ENCODE measurements at regions not wholly inside any gene's neighbourhood (a gene's known extent, or its start where the extent isn't known, plus 50 kb on each side); places are given as distances from the start of the nearest gene placed in this dataset.

DNA sequence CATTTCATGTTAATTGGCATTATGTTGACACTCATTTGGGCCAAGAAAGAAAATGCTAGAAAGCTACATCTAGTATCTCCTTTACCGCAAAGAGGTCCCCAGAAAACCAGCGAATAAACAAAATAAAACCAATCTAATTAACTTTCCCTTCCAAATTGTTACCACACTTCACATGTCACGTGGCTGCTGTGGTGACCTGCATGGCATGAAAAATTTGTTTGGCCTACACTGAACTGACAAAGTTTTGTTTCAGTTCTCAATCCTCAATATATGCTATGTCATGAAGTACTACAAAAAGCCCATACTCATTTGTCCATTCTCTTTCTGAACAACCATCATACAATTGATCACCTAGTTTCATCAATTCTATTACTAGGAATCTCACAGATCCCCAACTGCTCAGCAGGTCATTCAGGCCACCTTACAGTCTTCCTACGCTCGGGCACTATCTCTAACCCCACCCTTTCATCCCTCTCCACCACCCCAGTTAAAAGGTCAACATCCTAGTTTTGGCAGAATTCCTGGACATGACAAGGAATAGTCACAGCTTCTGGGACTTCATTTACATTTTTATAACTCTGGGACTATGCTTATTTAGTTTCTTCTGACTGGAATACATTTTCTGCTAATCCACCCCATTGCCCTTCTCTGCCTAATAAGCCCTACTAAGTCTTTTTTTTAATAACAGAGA, 480.4 kb downstream of the IGSF11 start:
- no peak for DNase-seq

DNA sequence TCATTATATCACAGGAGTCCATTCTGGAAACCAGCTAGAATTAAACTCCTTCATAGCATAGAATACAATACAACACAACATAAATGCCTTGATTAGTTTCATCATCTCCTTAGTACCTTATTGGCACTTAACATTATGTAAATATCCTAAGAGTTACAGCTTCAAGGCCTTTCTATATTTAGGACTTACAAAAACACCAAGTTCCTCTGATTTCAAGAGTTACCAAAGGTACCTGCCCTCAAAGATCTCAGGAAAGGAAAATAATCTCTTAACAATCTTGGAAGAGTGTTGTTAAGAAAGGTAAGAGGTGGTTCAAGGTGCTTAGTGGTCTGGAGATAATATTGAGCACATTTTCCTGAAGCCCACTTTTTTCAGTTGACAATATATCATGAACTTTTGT, 477.7 kb downstream of the IGSF11 start:
- no peak for DNase-seq

DNA sequence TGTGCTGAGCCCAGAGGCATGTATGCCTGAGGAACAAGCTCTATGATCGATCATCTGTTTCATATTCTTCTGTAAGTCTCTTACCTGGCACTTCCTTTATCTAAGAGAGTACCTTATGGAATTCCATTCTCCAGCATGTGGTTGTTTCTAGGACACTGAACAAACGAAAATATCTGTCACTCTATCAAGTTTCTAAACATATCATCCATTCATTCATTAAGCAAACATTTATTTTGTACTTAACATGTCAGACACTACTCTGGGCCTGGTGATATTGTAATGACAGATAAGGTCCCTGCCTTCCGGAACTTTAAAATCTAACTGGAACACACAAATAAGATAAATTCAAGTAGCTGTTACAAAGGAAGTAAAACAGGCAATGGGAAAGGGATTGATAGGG, 477.1 kb downstream of the IGSF11 start:
- no peak for DNase-seq

DNA sequence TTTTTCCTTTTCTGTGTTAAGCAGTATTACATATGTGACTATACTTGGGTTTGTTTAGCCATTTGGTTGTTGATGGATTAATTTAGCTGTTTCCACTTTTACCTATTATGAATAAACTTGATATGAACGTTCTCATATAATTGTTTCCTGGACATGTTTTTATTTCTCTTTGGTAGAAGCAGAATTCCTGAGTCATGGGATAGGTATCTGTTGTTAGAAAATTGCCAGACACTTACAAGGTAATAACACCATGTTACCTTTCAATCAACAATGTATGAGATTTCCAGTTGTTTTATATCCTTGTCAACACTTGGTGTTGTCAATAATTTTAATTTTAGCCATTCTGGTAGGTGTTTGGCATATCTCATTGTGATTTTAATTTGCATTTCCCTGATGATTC, 475.4 kb downstream of the IGSF11 start:
- no peak for DNase-seq

DNA sequence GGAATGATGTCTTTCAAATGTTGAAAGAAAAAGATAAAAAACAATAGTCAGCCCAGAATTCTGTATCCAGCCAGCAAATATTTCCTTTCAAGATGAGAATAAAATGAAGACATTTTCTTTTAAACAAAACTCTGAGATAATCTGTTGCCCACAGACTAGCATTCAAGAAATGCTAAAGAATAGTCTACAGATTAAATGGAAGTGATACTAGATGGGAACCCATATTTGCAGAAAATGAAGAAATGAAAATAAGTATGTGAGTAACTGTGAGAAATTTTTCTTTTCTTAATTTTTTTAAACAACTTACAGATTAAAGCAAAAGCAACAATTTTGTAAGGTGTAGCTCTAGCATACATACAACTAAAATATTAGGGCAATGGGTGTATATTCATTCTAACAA, 469.8 kb downstream of the IGSF11 start:
- no peak for DNase-seq

DNA sequence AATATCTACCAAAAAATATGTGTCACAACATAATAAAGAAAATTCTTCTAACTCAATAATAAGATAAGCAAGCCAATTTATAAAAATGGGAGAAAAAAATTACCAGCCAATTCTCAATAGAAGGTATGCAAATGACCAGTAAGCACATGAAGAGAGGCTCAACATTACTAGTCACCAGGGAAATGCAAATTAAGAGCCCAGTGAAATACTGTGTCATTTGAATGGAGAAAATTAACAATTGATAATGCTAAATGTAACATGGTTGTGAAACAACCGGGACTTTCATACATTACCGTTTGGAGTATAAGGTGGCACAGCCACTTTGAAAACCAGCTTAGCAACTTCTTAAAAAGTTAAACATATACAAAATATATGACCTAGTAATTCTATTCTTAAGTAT, 460.7 kb downstream of the IGSF11 start:
- DNase-seq, result no peak

DNA sequence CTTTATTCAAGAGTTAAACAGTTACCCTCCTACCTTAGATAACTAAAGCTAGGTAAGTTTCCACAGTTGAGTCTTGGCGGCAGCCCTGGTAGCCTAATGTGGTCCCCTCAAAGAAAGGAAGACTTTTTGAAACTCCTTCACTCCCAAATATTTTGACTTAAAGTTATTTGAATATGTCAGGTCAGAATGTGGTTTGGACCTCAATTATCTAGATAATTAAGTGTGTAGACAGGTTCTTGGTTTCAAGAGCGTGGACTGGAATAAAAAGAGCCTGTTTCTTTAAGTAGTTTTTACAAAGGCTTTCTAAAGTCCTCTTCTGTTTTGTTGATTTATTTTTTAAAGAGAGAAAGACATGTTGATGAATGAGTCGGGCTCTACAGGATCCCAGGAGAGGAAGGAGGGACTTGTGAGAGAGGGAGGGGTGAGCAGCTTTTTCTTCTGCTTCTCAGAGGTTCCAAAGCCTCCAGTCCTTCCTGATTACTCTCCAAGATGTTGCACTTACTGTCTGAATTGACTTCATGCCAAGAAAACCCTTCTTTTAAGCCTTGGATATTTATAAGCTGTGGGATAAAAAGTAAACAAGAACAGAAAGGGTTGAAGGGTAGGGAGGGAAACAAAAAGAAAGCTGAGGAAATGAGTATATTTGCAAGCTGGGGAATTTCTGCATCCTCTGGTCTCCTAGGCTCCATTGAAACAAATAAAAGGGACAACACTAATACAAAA, 457.4 kb downstream of the IGSF11 start:
- no peak for DNase-seq

DNA sequence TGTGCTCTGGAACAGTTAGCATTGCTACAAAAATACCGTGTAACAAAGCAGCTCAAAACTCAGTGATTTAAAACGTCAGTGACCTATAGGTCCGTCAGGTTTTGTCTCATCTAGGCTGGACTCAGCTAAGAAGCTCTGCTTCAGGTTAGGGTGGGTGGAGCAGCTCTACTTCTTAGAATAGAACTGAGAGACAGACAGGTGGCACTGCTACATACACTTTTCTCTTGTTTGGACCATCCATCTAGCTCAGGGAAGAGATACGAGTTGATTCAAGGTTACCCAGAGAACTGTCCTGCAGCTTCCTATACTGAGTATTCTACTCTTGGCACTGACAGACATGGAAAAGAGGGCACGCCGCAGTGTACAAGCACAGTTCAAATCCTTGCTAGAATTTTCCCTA, 456.1 kb downstream of the IGSF11 start:
- DNase-seq, result no peak

DNA sequence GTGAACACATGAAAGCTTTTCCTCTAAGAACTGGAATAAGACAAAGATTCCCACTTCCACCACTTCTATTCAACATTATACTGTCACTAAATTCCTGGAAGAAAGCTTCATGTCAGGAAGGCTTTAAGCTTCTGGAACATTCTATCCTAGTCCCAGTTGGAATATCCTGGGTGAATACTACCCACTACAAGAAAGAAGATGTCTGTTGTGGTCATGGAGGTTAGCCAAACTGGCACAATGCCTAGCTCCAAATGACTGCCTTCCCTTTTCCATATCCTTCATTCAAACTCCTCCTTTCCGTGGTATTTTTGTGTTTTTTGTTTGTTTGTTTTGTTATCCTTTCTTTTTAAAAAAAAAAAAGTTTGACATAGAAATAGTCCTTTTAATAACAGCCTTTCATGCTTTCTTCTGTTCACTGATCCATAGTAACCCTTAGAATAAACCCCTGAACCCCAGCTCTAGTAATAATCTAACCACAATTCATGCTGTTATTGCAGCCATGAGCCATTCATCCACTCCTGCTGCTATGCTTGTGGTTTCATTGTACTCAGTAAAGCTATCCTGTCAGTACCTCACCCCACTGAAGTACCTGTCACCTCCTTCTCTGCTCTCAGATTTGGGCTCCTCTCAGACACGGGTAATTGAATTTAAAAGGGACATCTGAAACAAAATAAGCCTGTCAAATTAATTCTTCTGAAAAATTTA, 447.5 kb downstream of the IGSF11 start:
- no peak for DNase-seq

DNA sequence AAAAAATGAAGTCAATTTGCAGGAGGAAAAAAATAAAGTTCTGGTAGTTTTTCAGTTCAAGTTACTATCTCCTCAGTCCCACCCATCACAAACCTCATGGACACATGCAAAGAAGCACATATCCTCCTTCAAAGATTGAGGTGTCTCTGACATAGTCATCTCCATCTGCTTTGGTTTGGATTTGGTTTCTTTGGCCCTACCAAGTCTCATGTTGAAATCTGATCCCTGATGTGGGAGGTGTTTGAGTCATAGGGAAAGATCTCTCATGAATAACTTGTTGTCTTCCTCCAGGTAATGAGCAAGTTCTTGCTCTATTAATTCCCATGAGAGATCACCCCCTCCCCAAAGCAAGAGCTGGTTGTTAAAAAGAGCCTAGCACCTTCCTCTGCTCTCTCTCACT, 446.8 kb downstream of the IGSF11 start:
- DNase-seq, result no peak

DNA sequence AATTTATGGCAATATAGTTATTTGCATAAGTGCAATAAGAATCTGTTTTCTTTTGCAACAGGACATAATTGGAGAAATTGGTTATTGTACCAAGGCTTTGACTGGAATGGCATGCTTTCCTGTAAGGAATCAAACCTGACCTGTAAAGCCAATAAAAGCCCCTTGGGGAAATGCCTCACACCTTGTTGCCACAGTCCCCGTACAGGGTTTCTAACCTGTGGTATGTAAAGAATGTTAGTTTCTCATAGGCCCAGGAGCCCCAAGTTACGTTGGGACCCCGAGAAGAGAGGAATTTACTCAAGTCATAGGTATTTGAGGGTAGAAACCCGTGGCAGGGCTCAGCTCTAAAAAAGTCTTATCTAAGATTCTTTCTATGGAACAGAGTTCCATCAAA, 441.4 kb downstream of the IGSF11 start:
- no peak for DNase-seq

DNA sequence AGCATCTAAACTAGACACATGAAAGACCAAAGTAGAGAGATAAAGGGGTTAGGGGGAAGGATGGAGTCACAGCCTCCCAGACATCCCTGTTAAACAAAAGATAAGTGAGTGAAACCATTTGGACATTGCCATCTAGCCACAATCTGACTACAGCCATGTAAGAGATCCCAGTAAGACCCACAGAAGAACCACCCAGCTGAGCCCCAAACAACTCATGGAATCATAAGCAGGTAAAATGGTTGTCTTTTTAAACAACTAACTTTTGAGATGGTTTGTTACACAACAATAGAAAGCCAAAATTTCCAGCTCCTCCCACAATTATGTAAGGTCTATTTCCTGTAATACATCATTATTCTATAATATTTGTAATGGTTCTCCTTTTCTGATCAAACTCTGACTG, 437.5 kb downstream of the IGSF11 start:
- DNase-seq, result no peak

DNA sequence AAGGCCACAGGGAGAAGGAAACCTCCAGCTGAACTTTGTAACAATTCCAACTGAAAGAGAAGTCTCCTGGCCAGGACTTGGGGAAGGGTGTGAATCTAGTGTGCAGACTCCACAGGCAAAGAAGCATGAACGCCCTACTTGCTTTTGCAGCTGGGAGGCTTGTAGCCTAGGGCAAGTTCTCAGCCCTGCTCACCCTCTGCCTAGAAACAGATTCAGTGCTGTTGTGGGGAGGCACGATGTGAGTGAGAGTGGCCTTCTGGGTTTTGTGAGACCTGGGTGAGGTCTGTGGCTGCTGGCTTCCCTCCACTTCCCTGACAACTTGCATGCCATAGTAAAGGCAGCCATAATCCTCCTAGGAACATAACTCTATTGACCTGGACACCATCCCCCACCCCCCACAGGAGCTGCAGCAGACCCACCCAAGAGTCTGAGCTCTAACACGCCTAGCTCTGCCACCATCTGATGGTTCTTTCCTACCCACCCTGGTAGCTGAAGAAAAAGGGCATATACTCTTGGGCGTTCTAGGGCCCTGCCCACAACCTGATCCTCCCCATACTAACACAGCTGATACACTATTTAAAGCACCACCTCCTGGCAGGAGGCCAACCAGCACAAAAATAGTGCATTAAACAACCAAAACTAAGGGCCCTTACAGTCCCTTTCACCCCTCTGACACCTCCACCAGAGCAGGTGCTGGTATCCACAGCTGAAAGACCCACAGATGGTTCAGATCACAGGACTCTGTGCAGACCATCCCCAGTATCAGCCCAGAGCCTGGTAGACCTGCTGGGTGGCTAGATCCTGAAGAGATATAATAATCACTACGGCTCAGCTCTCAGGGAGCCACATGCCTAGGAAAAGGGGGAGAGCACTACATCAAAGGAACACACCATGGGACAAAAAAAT, 426.5 kb downstream of the IGSF11 start:
- DNase-seq, result no peak

DNA sequence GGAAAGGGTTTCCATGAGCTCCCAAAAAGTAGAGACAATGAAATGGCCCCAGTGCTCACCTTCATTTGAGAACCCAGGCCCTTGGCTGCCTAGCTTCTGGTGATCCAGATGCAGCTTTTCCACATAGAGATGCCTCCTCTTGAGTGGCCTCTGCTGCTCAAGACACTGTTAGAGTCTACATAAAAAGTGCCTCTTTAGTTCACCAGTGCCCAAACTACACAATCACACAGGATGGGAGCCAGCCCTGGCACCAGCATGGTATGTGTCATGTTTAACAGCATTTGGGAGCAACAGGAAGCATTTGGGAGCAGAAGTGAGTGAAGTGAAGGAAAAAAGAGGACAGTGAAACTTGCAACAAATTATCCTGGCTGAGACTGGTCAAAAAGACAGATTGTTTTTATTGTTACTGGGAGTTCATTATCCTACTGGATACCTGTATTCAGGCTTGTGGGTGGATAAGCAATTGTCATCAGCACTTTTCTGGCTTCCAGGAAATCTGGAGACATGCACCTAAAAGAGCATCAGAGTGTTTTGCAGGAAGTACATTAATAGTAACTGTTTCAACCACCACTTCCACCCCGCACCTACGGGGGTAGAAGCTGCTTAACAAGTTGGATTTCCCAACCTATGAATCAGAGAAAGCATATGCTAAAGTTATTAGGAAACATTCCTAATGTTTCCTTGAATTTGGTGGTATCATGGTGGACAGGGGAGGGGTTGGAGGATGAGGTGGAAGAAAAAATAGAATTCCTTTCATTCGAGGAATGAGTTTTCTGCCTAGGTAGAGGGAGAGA, 416.2 kb downstream of the IGSF11 start:
- no peak for DNase-seq

DNA sequence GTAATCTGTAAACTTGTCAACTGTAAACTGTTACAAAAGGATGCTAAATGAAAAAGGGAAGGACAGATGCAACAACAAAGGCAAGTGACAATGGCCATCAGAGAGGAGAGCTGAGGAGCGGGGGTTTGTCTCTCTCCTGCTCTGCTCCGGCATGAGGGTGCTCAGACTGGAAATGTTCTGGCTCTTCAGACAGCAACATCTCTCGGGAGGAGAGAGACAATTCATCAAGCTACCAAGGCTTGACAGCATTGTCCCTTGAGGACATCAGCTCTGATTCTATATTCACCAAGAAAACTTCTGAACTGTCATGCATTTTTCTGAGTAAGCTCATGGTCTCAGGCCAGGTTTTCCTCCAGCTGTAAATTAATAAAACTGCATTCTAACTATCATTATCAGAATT, 408.2 kb downstream of the IGSF11 start:
- DNase-seq, result no peak

DNA sequence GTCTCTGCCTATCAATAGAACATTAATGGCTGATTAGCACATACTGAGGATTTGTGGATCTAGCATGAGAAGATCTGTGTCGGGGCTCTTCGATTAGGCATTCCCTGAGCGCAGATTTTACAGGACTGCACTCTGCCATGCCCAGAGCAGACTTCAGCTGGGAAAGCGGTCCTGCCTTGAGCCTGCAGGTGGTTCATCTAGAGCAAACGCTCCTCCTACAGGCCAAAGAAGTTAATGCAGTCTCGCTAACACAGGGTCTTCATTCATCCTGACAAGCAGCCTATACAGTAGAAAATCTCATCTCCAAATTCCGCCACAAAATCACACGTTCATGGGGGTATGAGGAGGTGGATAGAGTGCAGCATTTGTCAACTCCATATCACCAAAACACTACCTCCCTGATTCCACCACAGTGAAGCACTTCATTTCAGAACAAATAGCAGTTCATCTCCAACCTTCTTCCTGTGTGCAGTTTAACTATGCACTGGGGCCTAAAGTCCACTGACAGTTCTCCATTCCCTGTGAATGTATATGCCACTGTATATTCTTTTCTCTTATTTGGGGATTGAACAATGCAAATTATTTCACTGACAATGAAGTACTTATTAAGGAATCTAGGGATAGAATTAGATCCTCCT, 405.8 kb downstream of the IGSF11 start:
- peak; percentile 72 to 78 for DNase-seq

DNA sequence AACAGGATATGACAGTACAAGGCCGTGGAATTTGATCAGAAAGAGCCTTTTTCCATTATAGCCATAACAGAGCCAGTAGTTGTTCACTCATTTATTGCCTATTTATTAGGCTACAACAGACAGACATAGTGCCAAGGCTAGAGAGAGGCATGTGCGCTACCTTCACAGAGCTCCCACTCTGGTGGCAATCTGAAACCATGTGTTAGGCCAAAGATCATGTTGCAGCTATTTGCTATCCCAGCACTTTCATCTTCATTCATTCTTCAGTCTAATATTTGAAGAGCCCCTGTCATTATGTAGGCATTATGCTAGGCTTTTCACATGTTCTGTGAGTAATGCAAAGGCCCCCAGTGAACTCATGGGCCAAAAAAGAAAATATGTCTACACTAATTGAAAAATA, 404.8 kb downstream of the IGSF11 start:
- DNase-seq, result no peak

DNA sequence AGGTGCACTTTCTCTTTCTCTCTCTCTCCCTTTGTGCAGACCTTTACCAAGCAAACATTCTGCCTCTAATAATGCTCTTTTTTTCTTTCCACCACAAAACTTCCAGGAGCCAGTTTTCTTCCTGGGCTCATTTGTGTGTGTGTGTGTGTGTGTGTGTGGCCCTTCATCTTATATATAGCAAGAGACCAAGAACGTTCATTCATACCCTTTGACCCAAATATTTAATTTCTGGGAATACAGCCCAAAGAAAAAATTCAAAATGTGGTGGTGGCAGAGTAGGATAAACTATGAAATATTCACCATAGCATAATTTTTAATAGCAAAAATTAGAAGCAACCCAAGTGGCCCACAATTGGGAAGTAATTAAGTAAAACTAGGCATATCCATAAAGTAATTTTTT, 398.9 kb downstream of the IGSF11 start:
- DNase-seq, result no peak

DNA sequence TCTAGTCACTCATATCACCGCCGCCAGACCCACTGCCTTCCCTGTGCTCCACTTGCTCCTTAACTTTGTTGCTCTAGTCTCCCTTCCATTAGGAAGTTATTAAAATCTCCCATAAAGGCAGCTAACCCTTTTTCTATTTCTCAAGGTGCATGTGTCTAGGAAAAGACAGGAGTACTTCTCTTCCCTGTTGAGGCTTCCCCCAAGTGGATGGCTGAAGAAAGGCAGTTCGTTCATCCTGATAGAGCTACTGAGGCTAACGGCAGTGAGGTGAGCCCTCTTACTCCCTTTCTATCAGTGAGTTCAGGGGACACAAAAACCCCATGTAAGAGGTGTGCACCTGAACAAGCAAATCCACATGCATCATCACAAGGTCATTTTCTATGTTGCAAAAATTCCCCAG, 397.8 kb downstream of the IGSF11 start:
- no peak for DNase-seq

DNA sequence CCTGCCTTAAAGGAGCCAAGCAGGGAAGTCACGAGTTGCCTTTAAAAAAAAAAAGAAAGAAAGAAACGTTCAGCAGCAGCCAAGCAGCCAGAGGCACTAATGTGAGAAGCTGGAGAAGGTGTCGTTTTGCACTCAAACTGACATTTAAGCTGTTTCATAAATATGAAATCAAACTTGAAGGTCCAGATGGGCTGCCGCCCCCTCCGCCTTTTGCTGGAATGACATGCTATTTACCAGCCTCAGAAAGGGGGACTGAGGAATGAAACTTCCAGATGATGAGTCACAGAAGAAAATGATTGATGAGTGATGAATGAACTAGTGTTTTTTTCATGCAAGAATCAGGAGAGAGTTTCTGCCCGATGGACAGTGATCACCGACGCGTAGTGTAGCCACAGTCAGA, 396.8 kb downstream of the IGSF11 start:
- DNase-seq, result no peak

DNA sequence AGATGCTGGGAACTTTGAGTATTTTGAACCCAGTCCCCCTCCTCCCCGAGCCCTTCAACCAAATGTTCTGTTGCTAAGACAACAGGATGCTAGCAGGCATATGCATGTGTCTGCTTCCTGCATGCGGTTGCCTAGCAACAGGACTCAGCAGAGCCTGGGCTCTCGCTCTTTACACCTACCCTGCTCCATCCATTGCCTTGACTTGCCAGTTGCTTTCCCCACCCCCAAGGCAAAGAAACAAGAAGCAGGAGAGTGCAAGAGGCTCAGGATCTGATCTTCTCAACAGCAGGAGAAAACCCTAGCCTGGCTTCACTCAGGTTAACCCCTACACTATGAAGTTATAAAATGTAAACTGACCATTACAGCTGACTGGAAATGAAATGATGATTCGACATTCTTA, 393.0 kb downstream of the IGSF11 start:
- peak in 1 of 2 experiments; percentile 29 for DNase-seq

DNA sequence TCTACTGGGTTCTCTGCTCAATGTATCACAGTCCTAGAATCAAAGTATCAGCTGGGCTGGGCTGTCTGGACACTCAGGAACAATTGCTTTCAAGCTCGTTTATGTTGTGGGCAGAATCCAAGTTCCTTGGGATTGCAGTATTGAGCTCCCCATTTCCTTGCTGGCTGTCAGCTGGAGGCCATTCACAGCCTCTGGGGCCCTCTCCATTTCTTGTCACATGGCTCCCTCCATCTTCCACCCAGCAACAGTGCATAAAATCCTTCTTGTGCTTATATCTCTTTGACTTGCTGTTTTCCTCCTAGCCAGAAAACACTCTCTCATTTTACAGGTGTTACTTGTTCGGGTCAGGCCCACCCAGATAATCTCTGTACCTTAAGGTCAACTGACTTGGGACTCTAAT, 363.5 kb downstream of the IGSF11 start:
- no peak for DNase-seq
